COLO829 (cell line): ENCODE measurements at regions not wholly inside any gene's neighbourhood (a gene's known extent, or its start where the extent isn't known, plus 50 kb on each side); places are given as distances from the start of the nearest gene placed in this dataset.

Source experiments
- DNase-seq: peaks from one replicate; pipeline ENCODE4 v3.0.0; 2012; ENCODE audit warnings: low spot score

DNA sequence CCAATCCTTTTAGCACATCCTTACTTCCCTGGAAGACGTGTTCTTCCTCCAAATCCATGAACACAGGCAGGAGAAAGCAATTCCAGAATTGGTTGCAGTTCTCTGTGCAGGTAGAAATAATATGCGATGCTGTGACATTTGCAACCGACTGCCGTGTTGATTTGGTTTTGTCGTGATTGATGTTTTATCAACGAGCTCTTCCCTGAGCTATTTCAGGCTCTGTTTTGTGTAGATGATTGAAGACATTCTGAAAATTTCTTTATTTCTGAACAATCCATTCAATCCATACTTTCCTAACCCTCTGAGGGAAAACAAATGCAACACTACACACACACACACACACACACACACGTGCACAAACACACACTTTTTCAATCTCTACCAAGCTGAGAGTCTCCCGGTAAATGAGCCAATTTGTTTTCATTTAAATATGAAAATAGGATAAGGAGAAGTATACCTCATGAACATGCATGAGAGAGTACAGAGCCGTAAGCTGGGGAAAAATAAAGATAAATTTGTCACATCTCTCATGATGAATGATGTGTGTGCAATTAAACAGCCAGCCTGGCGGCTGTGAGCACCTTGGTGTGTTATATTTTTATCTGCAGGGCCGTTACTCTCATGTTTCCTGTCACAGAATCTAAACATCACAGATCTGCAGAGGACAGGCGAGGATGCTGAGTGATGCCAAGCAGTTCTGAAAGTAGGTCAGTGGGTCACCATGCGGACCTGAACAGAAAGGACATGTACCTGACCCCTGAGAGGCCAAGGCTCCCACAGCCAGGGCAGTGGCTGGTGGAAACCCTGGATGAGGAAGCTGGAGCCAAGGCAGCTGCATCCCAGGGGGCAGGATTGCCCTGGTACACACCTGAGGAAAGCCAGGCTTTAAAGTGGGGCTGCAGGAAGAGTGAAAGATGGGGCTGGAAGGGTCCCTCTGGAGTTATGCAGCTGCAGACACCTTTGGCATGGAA, 64.8 kb downstream of the PDCL3 start:
- DNase-seq: no peak

DNA sequence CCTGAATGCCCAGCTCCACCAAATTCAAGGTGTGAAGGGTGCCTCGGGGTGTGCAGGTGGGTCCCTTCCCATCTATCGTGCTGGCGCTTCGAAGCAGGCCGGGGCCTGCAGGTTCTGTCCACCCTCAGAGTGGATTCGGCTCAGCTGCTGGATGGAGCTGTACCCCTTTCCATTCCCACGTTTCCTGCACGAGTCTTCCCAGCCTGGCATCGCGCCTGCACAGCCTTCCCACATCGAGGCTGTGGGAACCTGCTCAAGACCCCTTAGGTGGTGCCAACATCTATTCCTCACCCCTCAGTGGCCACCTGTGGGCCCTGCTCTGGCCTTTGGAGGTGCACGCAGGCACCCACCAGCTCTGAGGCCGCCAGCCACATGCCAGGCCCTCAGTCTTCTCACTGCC, 65.7 kb downstream of the PDCL3 start:
- no peak for DNase-seq

DNA sequence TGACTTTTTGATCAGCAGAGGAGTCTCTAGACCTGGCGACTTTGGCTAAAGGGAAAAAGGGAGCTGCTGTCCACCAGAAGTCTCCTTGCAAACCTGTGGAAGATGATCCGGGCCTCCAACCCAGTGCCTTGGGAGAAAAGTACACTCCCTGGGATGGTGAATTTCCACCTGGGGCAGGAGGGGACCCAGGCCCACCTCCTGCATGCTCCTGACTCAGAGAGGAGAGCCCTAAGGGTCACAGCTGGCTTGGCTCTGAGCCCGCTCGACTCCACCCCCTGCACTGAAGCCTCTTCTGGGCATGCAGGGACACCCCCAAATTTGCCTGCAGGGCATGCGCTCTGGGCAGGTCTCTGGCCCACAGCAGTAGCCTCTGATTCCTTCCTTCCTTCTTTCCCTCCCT, 66.5 kb downstream of the PDCL3 start:
- no peak for DNase-seq

DNA sequence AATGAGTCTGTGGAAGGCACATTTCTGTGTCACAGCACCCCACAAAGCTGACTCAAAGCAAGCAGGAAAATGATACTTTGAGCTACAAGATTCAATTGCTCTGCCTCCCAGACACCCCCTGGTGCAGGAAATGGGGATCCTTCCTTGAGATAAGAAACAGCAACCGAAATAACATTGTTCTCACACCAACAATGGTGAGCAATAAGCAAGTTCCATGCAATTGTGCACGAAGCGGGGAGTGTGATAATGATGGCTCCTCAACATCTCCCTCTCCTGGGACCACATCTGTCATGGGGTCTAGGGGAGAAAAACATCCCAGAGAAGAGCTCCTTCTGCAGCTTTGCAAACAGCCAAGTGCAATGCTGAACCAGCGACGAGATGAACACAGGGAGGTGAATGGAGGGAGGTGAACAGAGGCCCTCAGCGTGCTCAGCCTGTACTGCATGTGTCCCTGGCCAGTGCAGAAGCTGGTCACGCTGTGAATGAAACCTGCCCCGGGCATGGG, 67.7 kb downstream of the PDCL3 start:
- no peak for DNase-seq

DNA sequence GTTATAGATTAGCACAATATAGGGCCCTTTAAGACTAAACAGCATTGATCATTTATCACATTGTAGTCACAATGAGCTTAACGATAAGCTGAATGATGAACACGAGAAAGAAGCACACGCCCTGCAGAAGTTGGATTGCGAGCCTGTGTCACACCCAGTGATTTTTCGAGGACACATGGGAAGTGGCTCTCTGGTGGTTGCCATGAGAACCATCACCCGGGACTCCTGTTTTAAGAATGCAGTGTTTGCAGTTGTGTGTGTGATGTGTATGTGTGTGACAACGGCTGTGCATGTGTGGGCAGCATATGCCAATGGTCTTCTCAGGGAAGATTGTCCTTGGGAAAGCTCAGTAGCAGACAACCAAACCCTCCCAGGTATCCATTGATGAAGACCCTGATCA, 69.2 kb downstream of the PDCL3 start:
- no peak for DNase-seq

DNA sequence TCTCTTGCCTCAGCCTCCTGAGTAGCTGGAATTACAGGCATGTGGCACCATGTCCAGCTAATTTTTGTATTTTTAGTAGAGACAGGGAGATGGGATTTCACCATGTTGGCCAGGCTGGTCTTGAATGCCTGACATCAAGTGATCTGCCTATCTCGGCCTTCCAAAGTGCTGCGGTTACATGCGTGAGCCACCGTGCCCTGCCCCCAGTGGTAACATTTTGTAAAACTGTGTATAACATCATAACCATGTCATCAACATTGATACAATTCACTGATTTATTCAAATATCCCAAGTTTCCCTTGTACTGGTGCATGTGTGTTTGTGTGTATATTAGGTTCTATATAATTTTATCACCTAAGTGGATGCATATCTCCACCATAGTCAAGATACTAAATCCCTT, 70.0 kb downstream of the PDCL3 start:
- no peak for DNase-seq

DNA sequence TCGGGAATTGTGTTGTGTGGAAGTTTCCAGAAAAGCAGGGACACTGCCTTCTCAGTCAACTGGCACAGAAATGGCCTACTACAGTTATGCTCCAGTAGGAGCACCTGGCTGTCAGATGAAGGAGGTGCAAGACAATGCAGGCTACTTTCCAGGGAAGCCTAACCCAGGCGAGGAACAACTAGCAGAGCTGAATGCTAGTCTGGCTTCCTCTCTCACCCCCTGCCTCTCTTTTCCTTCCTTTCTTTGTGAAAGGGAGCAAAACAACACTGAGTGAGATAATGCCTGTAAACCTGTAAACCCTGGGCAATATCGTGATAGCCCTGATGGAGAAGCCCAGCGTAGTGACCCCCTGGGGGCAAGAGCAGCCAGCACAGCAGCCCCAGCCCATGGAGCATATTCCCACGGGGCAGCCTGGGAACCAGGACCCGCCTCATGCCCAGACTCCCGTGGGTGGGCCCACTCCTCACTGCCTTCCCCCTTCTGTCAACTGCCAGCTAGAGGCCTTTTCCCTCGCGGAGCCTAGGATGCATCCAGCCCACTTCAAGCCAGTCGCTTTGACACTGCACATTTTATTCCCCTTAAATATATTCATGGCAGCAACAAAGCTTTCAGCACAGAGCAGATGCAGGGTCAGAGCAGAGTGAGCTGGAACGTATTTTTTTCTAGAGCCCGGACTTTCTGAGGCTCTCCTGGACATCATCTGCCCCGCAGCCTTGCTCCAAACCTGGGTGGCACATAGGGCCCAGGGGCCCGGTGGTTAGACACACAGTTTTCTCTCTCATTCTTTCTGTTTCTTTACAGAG, 77.0 kb downstream of the PDCL3 start:
- no peak for DNase-seq

DNA sequence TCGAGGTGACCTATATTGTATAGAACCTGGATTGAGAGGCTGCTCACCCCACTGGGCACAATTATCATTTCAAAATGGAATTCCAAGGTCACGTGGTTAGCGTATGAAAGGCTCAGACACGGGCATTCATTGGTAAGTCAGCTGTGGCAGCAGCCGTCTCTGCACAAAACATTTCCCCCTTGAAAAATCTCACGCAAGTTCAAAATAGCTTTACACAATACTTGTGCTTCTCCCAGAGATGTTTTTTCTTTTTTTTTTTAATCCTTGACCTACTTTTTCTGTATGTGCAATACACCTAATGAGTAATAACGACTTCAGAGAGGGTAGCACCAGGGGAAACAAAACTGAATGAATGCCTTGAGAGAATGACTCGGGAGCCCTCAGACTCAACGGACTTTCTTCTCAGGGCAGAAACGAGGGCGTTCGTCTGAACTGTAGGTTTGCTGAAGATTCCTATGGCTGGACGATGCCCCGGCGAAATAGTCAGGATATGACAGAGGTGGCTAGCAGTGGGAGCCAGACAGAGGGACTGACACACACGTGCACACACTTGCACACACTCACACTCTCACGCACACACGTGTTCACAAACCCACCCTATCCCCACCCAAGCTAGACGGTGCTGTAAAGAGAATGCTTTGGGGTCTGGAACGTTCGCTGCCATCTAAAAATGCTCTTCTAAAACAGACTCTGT, 77.8 kb downstream of the PDCL3 start:
- no peak for DNase-seq

DNA sequence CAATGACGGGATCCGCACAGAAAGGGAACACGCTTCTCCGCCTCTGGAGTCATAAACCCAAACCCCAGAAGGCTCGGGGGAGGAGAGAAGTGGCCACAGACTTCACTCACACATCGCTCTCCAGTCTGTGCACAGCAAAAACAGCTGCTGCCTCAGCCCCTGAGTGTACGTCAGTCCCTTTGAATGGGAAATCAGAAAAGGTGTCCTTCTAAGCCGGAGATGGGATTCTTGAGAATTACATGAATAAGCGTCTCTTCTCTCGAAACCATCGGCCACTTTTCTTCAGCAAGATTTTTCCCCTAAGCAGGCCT, 78.3 kb downstream of the PDCL3 start:
- no peak for DNase-seq

DNA sequence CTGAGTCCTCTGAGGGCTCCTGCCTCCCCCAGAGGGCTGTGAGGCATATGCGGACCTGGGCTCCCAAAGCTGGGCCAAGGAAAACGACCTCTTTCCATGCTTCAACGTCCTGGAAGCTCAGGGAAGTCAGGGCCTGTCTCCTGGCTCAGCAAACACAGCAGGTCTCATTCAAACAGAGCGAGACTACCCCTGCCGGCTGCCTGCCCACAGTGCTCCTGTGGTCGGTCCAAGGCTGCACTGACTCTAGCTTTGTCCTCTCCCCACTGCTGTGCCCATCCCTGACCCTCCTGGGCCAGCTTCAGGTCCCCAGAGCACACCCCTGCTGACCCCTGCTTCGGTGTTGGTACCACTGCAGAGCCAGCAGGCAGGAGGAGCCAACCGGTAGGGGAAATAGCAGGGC, 79.6 kb downstream of the PDCL3 start:
- no peak for DNase-seq

DNA sequence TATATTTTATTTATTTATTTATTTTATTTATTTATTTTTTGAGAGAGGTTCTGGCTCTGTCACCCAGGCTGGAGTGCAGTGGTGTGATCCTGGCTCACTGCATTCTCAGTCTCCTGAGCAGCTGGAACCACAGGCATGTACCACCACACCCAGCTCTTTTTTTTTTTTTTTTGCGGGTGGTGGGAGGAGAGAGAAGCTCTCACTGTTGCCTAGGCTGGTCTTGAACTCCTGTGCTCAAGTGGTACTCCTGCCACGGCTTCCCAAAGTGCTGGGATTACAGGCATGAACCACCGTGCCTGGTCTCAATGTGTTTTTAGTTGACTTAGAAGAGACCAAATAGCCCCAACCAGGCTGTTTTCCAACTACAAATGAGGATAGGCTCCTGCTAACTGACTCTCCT, 80.7 kb downstream of the PDCL3 start:
- no peak for DNase-seq

DNA sequence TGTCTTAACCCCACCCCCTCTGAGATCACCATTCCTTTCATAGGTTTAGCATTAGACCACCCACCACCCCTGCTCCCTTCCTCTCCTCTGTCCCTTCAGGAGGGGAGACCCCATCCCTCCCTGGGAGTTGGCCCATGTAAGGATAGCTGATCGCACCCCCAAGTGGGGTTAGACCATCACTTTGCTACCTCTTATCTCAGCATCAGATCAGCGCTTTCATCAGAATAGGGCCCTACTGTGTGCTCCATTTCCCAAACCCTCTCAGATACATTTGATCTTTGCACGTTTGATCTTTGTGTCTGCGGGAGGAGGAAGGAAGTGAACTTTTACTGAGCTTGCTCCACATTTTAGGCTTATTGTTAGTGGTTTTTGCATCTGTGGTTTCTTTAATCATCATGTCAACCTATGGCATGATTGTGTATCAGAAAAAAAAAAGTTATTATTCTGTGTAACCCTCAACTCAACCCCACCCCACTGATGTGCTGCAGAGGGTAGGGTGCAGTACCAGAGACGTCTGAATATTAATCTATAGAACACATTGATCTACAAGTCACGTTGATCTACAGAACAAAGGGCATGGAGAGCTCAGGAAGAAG, 81.2 kb downstream of the PDCL3 start:
- no peak for DNase-seq

DNA sequence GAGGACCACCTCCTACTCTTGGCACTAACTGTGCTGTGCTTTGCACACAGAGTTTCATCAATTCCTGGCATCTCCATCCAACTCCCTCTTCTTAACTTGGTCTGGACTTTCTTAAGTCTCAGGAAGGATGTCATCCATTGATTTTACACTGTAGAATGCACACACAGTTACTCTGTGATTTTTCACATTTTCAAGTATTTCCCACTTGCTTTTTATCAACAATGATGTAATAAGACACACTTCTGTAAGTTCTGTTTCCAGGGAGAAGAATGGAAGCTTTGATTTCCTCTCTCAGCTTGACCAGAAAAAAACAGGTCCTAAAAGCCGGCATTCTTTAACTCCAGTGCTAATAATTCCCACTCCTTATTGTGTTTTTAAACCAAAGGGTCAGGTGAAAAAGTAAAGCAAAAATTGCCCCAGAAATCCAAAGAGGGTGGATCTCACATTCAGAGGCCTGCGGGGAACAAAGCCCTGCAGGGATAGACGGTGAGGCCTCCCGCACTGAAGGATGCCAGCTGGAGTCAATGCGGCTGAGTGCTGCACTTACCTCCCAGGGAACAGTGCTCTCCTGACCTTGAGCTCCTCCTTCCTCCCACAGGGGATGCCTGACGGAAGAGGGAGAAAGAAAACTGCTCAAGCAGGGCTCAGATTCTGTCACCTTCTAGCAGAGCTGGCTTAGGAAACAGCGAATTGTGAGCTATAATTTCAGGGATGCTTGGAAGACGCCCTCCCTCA, 83.1 kb downstream of the PDCL3 start:
- peak; percentile 46 for DNase-seq

DNA sequence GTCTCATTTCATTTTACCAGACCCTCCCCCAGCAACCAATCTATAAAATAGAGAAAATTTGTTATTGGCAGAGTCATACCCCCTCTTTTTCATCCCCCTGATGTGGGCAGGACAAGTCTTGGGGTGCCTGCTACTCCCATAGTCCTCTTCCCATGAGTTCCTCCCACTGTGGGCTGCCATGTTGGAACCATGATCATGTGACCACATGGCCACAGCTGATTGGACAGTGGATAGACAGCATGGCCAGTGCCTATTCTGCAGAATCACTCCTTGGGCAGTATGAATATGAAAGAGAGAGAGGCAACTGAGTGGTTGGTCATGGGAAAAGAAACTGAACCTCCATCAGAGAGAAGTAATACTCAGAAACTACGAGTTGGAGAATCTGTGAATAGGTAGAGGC, 84.9 kb downstream of the PDCL3 start:
- DNase-seq: no peak

DNA sequence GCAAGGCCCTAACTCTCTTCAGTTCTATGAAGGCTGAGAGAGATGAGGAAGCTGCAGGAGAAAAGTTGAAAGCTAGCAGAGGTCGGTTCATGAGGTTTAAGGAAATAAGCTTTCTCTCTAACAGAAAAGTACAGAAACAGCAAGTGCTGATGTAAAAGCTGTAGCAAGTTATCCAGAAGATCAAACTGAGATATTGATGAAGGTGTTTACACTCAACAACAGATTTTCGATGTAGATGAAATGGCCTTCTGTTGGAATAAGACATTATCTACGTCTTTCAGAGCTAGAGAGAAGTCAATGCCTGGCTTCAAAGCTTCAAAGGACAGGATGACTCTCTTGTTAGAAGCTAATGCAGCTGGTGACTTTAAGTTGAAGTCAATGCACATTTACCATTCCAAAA, 87.4 kb downstream of the PDCL3 start:
- no peak for DNase-seq

DNA sequence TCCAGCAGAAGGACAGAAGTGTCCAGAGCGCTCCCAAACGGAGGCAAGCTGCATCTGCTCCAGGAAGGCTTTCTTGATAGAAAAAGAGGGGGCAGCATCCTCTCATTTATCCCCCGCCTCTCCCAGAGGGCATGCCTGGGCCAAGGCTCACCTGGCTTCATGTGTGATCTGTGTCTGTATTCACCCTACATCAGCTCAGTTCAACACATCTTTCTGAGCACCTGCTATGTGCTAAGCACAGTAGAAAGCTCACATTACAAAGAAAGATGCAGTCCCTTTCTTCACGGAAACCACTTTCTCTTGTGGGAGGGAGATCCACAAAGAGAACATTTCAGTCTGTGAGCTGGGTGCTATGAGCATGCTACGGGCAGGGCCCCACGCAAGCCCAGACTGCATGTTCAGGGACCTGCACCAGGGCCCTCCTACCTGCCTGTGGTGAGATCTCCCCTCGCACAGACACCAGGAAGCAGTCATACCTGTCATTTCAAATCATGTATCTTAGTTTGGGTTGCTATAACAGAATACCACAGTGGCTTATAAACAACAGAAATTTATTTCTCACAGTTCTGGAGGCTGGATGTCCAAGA, 90.7 kb downstream of the PDCL3 start:
- no peak for DNase-seq

DNA sequence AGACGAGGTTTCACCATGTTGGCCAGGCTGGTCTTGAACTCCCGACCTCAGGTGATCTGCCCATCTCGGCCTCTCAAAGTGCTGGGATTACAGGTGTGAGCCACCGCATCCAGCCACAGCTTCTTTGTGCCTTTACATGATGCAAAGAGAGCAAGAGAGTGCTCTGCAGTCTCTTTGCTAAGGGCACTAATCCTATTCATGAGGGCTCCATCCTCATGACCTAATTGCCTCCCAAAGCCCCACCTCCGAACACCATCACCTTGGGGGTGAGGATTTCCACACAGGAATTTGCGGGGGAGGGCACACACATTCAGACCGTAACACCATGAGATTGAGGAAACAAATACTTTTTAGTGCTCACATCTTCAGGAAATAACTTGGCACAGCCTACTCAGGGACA, 91.8 kb downstream of the PDCL3 start:
- no peak for DNase-seq

DNA sequence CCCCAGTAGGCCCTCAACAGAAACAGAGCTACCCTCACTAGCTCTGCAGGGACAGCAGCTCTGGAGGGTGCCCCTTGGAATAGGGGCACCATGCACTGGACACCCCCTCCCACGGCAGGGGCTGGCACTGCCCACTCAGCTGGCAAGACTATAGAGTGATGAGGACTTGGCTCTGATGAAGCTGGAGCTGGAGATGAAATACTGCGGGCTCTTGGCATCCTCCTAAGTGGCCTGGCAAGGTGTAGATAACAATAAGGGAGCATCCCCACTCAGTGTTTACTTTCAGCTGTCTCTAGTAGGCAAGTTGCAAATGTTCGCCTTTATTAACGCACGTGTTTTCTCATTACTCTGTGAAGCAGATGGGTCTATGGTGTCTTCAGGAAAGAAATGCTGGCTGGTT, 92.7 kb downstream of the PDCL3 start:
- DNase-seq: no peak

DNA sequence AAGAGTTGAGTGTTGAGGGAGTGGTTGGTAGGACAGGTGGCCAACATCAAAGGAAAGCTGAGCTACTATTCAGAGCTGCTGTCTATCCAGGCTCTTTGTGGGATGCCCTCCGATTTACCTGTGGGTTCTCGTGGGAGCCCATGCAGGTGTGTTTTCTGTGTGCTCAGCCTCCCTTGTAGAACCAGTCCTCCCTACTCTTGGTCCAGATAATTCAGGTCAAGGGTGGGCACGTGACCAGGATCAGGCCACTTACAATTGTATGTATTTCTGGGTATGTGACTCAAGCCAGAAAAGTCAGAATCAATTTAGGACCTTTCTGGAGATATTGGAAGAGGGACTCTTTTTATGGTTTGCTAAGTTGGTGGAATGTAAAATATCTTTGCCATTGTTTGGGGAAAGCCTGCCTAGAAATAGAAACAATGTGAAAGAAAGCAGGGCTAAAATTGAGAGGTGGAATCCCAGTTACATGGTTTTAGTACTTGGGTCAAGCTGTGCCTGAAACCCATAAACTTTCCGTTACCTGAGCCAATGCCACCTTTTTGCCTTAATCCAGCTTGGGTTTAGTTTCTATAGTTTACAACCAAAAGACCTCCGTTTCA, 93.2 kb downstream of the PDCL3 start:
- no peak for DNase-seq

DNA sequence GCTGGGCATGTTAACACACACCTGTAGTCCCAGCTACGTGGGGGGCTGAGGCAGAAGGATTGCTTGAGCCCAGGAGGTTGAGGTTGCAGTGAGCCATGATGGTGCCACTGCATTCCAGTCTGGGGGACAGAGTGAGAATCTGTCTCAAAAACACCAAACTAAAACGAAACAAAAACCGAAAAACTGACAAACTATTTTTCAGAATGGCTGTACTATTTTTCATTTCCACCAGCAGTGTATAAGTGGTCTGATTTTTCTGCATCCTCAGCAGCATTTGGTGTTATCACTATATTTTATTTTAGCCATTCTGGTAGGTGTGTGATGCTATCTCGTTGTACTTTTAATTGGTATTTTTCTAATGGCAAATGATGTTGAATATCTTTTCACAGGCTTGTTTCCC, 95.2 kb downstream of the PDCL3 start:
- no peak for DNase-seq
